WERI-Rb-1 (cell line): ENCODE measurements at regions not wholly inside any gene's neighbourhood (a gene's known extent, or its start where the extent isn't known, plus 50 kb on each side); places are given as distances from the start of the nearest gene placed in this dataset.

Experiments used
- DNase-seq: peaks from one replicate; pipeline ENCODE4 v3.0.0-alpha.2; 2020
- H3K27ac ChIP-seq: fragments of 250-450 bp; sonication (Bioruptor Pico); 2 replicates; pipeline ENCODE4 v1.5.1; 2020; ENCODE audit warnings: mild to moderate bottlenecking, moderate library complexity
- H3K27me3 ChIP-seq: fragments of 250-450 bp; sonication (Bioruptor Pico); 2 replicates; pipeline ENCODE4 v1.5.1; 2021; ENCODE audit warnings: mild to moderate bottlenecking, low read depth, moderate library complexity; ENCODE audit not compliant: insufficient read depth, severe bottlenecking
- H3K36me3 ChIP-seq: fragments of 250-450 bp; sonication (Bioruptor Pico); 2 replicates; pipeline ENCODE4 v1.5.1; 2020; ENCODE audit warnings: mild to moderate bottlenecking, moderate library complexity
- H3K4me3 ChIP-seq: 2 replicates; pipeline ENCODE4 v1.5.1; 2011; ENCODE audit warnings: low read depth, mild to moderate bottlenecking, control low read depth, low read length
- H3K9me3 ChIP-seq: fragments of 250-450 bp; sonication (Bioruptor Pico); 2 replicates; pipeline ENCODE4 v1.5.1; 2021; ENCODE audit warnings: mild to moderate bottlenecking, moderate library complexity; ENCODE audit not compliant: severe bottlenecking
- CTCF ChIP-seq: IDR thresholded peaks from 2 replicates; pipeline ENCODE4 v1.5.1; 2011; ENCODE audit warnings: low read depth, mild to moderate bottlenecking, control low read depth, inconsistent platforms, low read length

DNA sequence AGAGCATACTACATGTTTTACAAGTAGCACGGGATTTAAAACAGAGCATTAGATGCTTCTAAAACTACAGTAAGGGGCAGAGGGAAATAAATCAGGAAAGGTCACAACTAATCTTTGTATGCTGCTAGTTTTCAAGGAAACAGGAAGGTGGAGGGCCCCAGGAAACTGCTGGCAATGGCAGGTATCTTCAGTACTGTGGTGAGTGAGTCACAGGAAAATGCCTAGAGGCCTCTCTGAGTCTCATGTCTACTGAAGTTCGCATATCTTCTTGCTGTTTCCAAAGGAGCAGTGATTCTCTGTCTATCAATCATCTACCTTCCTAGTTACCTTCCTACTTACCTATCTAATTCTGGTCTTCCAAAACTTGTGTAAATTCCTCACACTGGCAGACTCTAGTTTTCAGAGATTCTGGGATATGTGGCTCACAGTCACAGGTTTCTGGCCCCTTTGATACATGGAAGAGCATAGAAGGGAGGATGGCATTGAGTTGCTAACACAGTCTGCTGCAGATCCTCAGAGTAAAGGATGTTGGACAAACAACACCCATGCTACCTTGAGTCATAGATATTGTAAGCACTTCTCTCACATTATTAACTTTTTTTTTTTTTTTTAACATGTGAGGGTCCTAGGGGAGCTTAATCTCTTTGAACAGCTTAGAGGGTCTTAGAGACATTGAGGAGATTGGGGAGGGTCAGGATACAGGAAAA lies 58.8 kb upstream of the SYN3 start:
- H3K4me3 ChIP-seq: no peak overlapping the region
- TF ChIP-seq CTCF: no peak
- no peaks in the 10 kb centered on the region for H3K27me3 ChIP-seq
- no peak for DNase-seq
- no peaks in the 10 kb centered on the region for H3K9me3 ChIP-seq
- no peak overlapping the region for H3K27ac ChIP-seq
- H3K36me3 ChIP-seq: no peaks in the 10 kb centered on the region

GRCh38 chr22:33114565-33114964 lies 56.4 kb upstream of the SYN3 start:
- no peaks in the 10 kb centered on the region for H3K36me3 ChIP-seq
- no peak for DNase-seq
- H3K9me3 ChIP-seq: no peaks in the 10 kb centered on the region
- no peak for TF ChIP-seq CTCF
- H3K4me3 ChIP-seq: no peak overlapping the region
- no peak overlapping the region for H3K27ac ChIP-seq
- no peaks in the 10 kb centered on the region for H3K27me3 ChIP-seq

GRCh38 chr22:33112580-33112979 lies 54.4 kb upstream of the SYN3 start:
- no peak overlapping the region for H3K4me3 ChIP-seq
- H3K27ac ChIP-seq: no peak overlapping the region
- H3K9me3 ChIP-seq: no peaks in the 10 kb centered on the region
- DNase-seq: no peak
- no peaks in the 10 kb centered on the region for H3K36me3 ChIP-seq
- TF ChIP-seq CTCF: no peak
- no peaks in the 10 kb centered on the region for H3K27me3 ChIP-seq

DNA sequence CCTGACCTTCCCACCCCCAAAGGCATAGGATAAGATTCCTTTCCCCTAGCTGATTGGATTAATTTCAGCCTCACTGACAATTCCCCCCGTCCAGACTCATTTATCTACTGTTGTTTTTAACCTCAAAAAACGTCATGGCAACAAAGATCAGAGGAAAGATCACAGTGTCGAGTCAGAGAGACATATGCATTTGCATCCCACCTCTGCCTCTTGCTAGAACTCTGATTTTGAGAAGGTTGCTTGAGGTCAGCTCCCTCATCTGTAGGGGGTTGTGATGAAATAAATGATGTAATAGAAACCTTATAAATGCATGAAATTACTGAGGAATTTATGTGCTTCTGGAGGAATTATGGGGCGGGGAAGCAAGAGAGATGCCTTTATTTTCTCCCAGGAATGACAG lies 53.3 kb upstream of the SYN3 start:
- Histone ChIP-seq H3K36me3 (no peaks in the 10 kb centered on the region), H3K9me3 (no peaks in the 10 kb centered on the region), H3K4me3 (no peak overlapping the region), H3K27me3 (no peaks in the 10 kb centered on the region), H3K27ac (no peak overlapping the region)
- DNase-seq: no peak
- TF ChIP-seq CTCF: no peak

- TF ChIP-seq CTCF: no peak
- H3K27me3 ChIP-seq: no peaks in the 10 kb centered on the region
- H3K36me3 ChIP-seq: no peaks in the 10 kb centered on the region
- no peak for DNase-seq
- H3K9me3 ChIP-seq: no peaks in the 10 kb centered on the region
- H3K27ac ChIP-seq: no peak overlapping the region
- H3K4me3 ChIP-seq: no peak overlapping the region
Measured at GRCh38 chr22:33110562-33111163, 52.5 kb upstream of the SYN3 start.
